K562 (cell line): ENCODE measurements at regions not wholly inside any gene's neighbourhood (a gene's known extent, or its start where the extent isn't known, plus 50 kb on each side); places are given as distances from the start of the nearest gene placed in this dataset.

Source experiments
- ATAC-seq: fragments of 200-7000 bp; cut with Tn5 transposase; 3 replicates; pipeline ENCODE4 v1.9.1; 2020; ENCODE audit warnings: moderate library complexity
- BruUV-seq: library from RNA; stranded (reverse); fragments of 400-500 nt; replicated peaks from 2 replicates; lab custom pipeline; 2021; lab: Mats Ljungman, UMichigan
- CTCF ChIA-PET: fragments of 300-600 bp; formaldehyde crosslinking; extraction: SDS; loops from one replicate; lab custom pipeline; 2021; ENCODE audit warnings: low intra/inter-chr PET ratio; lab: Yijun Ruan, JAX
- POLR2A ChIA-PET: fragments of 300-600, 350-650 bp; sonication (Branson Sonifier 250); formaldehyde crosslinking; extraction: SDS; loops from one replicate; lab custom pipeline; 2021; ENCODE audit warnings: antibody characterized with exemption, inconsistent platforms; lab: Yijun Ruan, JAX
- DNase-seq, 4 experiments: peaks; one replicate each; pipeline versions ENCODE4 v3.0.0 to v3.0.0-alpha.2; 2011 to 2018; ENCODE audit warnings: low spot score in 3 of 4, mixed read lengths in 3 of 4; ENCODE audit errors: extremely low read depth in 1 of 4
- FAIRE-seq: peaks from 2 replicates; lab custom pipeline; 2011; peaks lifted over from hg19 to GRCh38; lab: Jason Lieb, UNC
- H2AFZ ChIP-seq: 2 replicates; pipeline ENCODE4 v1.6.0; 2011; ENCODE audit warnings: low read depth, low read length, control low read depth, inconsistent platforms
- H3K27ac ChIP-seq: fragments of 200-600 bp; 3 replicates; pipeline ENCODE4 v1.8.0; 2011; ENCODE audit warnings: low read depth, mild to moderate bottlenecking, control low read depth, inconsistent platforms, low read length, moderate library complexity, mixed read lengths; ENCODE audit errors: extremely low read depth
- H3K27me3 ChIP-seq, 2 experiments: fragments of 300-600 bp in 1 of 2; 2 replicates in 1 of 2; 3 replicates in 1 of 2; pipeline versions ENCODE4 v1.6.0 to v1.8.0; 2011; ENCODE audit warnings: inconsistent platforms in 2 of 2, low read length in 2 of 2, mild to moderate bottlenecking in 1 of 2, mixed read lengths in 1 of 2, moderate library complexity in 1 of 2; ENCODE audit not compliant: control insufficient read depth in 2 of 2, insufficient read depth in 2 of 2
- H3K36me3 ChIP-seq: fragments of 300-600 bp; 3 replicates; pipeline ENCODE4 v1.8.0; 2011; ENCODE audit warnings: mild to moderate bottlenecking, low read length, inconsistent platforms; ENCODE audit not compliant: control insufficient read depth, insufficient read depth
- H3K4me1 ChIP-seq, 2 experiments: fragments of 200-600 bp in 1 of 2; replicated peaks in 1 of 2; 2 replicates in 1 of 2; 3 replicates in 1 of 2; pipeline versions ENCODE4 v1.5.1 to v1.8.0; 2011; ENCODE audit warnings: inconsistent platforms in 2 of 2, low read length in 2 of 2, mild to moderate bottlenecking in 1 of 2, mixed read lengths in 1 of 2, moderate library complexity in 1 of 2; ENCODE audit not compliant: control insufficient read depth in 2 of 2, insufficient read depth in 2 of 2
- H3K4me2 ChIP-seq: 2 replicates; pipeline ENCODE4 v1.6.1; 2011; ENCODE audit warnings: low read length, control low read depth, inconsistent platforms, mixed read lengths; ENCODE audit not compliant: insufficient read depth
- H3K4me3 ChIP-seq: fragments of 200-600 bp; sonication (generic), shearing (Covaris generic); 2 replicates; pipeline ENCODE4 v1.5.1; 2016; ENCODE audit warnings: control low read depth, inconsistent platforms
- H3K79me2 ChIP-seq: fragments of 200-600 bp; 3 replicates; pipeline ENCODE4 v1.8.0; 2011; ENCODE audit warnings: low read length, inconsistent platforms; ENCODE audit not compliant: control insufficient read depth, insufficient read depth
- H3K9ac ChIP-seq, 2 experiments: 2 replicates each; pipeline versions ENCODE4 v1.6.0 to v1.6.1; 2011; ENCODE audit warnings: low read depth in 2 of 2, low read length in 2 of 2, control low read depth in 1 of 2, inconsistent platforms in 1 of 2, mild to moderate bottlenecking in 1 of 2, mixed read lengths in 1 of 2; ENCODE audit not compliant: insufficient read depth in 1 of 2
- H3K9me1 ChIP-seq: one replicate; pipeline ENCODE4 v1.6.0; 2011; ENCODE audit warnings: inconsistent platforms, mild to moderate bottlenecking, low read length, moderate library complexity; ENCODE audit not compliant: control insufficient read depth, insufficient read depth
- H3K9me3 ChIP-seq: replicated peaks from 2 replicates; pipeline ENCODE4 v1.5.1; 2011; ENCODE audit warnings: low read depth, low read length, inconsistent platforms; ENCODE audit not compliant: control insufficient read depth, insufficient read depth
- H4K20me1 ChIP-seq: replicated peaks from 2 replicates; pipeline ENCODE4 v1.6.1; 2011; ENCODE audit warnings: low read length, inconsistent platforms, mixed read lengths; ENCODE audit not compliant: control insufficient read depth, insufficient read depth
- EP400 ChIP-seq: fragments of 450-650 bp; IDR thresholded peaks from 2 replicates; pipeline ENCODE4 v1.6.1; 2017; ENCODE audit warnings: antibody characterized with exemption, mild to moderate bottlenecking, moderate library complexity
- KDM1A ChIP-seq, 2 experiments: fragments of 450-650 bp; IDR thresholded peaks; 2 replicates each; pipeline ENCODE4 v1.6.1; 2016; ENCODE audit warnings: mild to moderate bottlenecking in 2 of 2
- ZNF124 ChIP-seq: sonication (generic); formaldehyde crosslinking; IDR thresholded peaks from 2 replicates; pipeline ENCODE4 v1.8.1; 2022; ENCODE audit warnings: missing genetic modification reagents
- ZNF408 ChIP-seq: fragments of 250-450 bp; sonication (Bioruptor Pico); IDR thresholded peaks from 2 replicates; pipeline ENCODE4 v1.4.0; 2020; ENCODE audit warnings: low read depth, mild to moderate bottlenecking, moderate library complexity
- whole genome bisulfite sequencing: fragments of 100-300 bp; shearing (Covaris generic); methylation state at CpG from one replicate; pipeline ENCODE4 v1.1.6; 2016; ENCODE audit warnings: low coverage, mixed read lengths; ENCODE audit not compliant: insufficient coverage; ENCODE audit errors: missing lambda C conversion rate; 5-methylcytosine and 5-hydroxymethylcytosine counted together
- in situ Hi-C: fragments of 300-500 bp; cut with MboI; formaldehyde crosslinking; loops from 4 replicates; pipeline ENCODE4 v1.15.0; 2018; ENCODE audit warnings: inconsistent platforms, mixed read lengths
- intact Hi-C: fragments of 100-400 bp; cut with micrococcal nuclease; formaldehyde crosslinking; loops from 2 replicates; pipeline ENCODE4 v1.14.2; 2022

DNA sequence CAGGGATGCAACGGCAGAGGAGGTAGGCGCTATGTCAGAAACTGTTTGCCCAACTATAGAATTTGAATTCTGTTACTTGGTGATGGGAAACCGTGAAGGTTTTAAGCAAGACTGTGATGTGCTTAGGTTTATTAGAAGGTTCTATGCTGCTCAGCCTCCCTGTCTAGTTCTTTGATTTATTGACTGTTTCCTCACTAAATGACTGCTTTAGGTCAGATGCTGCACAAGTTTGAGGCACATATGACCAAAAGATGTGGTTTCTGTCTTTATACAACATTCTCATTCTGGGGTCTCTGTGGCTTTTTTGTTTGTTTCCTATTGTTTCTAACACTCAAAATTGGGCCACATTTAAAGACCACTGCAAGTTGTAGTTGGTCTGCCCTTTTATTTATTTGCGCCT lies 323.0 kb upstream of the OBI1 start (continued):
- no peak for TF ChIP-seq ZNF408 (CRISPR knock-in tag)

DNA sequence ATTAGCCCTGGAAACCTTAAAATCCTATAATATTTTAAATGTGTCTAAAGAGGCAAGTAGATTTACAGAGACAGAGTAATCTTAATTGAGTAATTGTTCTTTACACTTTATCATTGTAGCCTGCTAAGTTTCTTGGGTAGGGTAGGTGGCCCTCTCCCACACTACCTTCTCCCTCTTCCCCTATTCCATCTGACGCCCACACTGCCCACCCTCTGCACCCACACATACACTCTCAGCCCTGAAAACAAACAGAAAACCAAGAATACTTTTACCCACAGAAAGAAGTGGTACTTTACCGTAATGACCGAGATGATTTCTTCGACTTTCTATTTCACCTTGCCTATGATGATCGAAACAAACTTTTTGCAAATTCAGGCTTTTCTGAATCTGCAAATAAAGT lies 320.4 kb upstream of the OBI1 start:
- ATAC-seq: no peak
- ChIA-PET CTCF (no interaction called here), POLR2A (interaction anchor here (0.6 kb wide), 1 partner anchor 15 kb away, joined by 3 read pairs; no protein-coding TSS in a partner anchor)
- WGBS: 2% methylated on average over 5 of the region's 5 CpGs
- Histone ChIP-seq H3K4me1 (no peaks in the 10 kb centered on the region), H3K9ac (no peak overlapping the region), H3K36me3 (no peaks in the 10 kb centered on the region), H3K9me1 (no peaks in the 10 kb centered on the region), H3K9me3 (no peaks in the 10 kb centered on the region), H3K27me3 (no peaks in the 10 kb centered on the region), H3K4me3 (no peak overlapping the region), H3K79me2 (no peaks in the 10 kb centered on the region), H3K4me2 (no peak overlapping the region), H2AFZ (no peak overlapping the region), H3K27ac (no peak overlapping the region), H4K20me1 (no peaks in the 10 kb centered on the region)
- intact Hi-C loops: no loop called here
- DNase-seq: no peak
- no TSS peak for BruUV-seq
- FAIRE-seq: no peak
- TF ChIP-seq KDM1A (IDR thresholded peaks at IDR 0.05) (no peak), ZNF124 (CRISPR knock-in tag) (no peak), EP400 (no peak)
- in situ Hi-C loops: loop anchor here (25.0 kb wide), 1 partner anchor 842 kb away; no protein-coding TSS in a partner anchor
